Upper lobe of left lung (tissue), 6 donors: ENCODE measurements at regions not wholly inside any gene's neighbourhood (a gene's known extent, or its start where the extent isn't known, plus 50 kb on each side); places are given as distances from the start of the nearest gene placed in this dataset.
A peak's percentile ranks its signal among the peaks of the same experiment; 100 is the strongest.
"Not testable (repeated sequence)": the region's sequence is repeated elsewhere in the genome, so short reads cannot be mapped to it uniquely, and the experiment has no call there.

ENCODE experiments used
- ATAC-seq, 2 donors: fragments of 200-7000 bp; cut with Tn5 transposase; one replicate each; pipeline ENCODE4 v1.9.1; 2022; ENCODE audit warnings: mild to moderate bottlenecking in 2 of 2, moderate library complexity in 2 of 2; ENCODE audit not compliant: low FRiP score in 2 of 2
- DNase-seq, 2 donors: peaks; one replicate each; pipeline ENCODE4 v3.0.0-alpha.2; 2019 to 2020
- H3K27ac ChIP-seq, 4 donors: fragments of 200-600 bp; sonication (generic); one replicate each; pipeline ENCODE4 v1.5.1; 2016 to 2019
- H3K27me3 ChIP-seq, 4 donors: fragments of 200-600 bp; sonication (generic); one replicate each; pipeline ENCODE4 v1.5.1; 2017 to 2019
- H3K36me3 ChIP-seq, 4 donors: fragments of 200-600 bp; sonication (generic); one replicate each; pipeline ENCODE4 v1.5.1; 2016 to 2019
- H3K4me1 ChIP-seq, 4 donors: fragments of 200-600 bp; sonication (generic); one replicate each; pipeline ENCODE4 v1.5.1; 2018 to 2019
- H3K4me3 ChIP-seq, 4 donors: fragments of 200-600 bp; sonication (generic); one replicate each; pipeline ENCODE4 v1.5.1; 2017 to 2019; ENCODE audit warnings: mild to moderate bottlenecking in 2 of 4, moderate library complexity in 1 of 4
- H3K9me3 ChIP-seq, 4 donors: fragments of 200-600 bp; sonication (generic); one replicate each; pipeline ENCODE4 v1.5.1; 2018 to 2019
- EP300 ChIP-seq, 4 donors: sonication (generic); formaldehyde crosslinking; IDR thresholded peaks; one replicate each; pipeline ENCODE4 v1.5.1; 2017; ENCODE audit warnings: antibody characterized with exemption in 4 of 4, control low read depth in 2 of 4
- POLR2A ChIP-seq, 4 donors: fragments of 450-650 bp; IDR thresholded peaks; one replicate each; pipeline ENCODE4 v1.5.1; 2016 to 2017; ENCODE audit warnings: antibody characterized with exemption in 4 of 4, mild to moderate bottlenecking in 2 of 4
- POLR2AphosphoS5 ChIP-seq, 2 donors: sonication (generic); formaldehyde crosslinking; IDR thresholded peaks; one replicate each; pipeline ENCODE4 v1.5.1; 2017; ENCODE audit warnings: antibody characterized with exemption in 2 of 2
- WGBS, 2 donors: methylation state at CpG; one replicate each; pipeline ENCODE4 v1.1.5; 2017 to 2018; 5-methylcytosine and 5-hydroxymethylcytosine counted together
- TF ChIP-seq, protein P1 (sequence below), 6 experiments: fragments of 450-650 bp in 4 of 6; fragments of 200-600 bp in 2 of 6; sonication (generic) in 2 of 6; IDR thresholded peaks; one replicate each; pipeline ENCODE4 v1.5.1; 2016 to 2019; ENCODE audit warnings: antibody characterized with exemption in 6 of 6
- donor health status: DM: no; HTN: no; CAD: no; lungs with moderate emphysema.
- donor health status: DM: no; HTN: yes; CAD: no; lungs with severe emphysema.

DNA sequence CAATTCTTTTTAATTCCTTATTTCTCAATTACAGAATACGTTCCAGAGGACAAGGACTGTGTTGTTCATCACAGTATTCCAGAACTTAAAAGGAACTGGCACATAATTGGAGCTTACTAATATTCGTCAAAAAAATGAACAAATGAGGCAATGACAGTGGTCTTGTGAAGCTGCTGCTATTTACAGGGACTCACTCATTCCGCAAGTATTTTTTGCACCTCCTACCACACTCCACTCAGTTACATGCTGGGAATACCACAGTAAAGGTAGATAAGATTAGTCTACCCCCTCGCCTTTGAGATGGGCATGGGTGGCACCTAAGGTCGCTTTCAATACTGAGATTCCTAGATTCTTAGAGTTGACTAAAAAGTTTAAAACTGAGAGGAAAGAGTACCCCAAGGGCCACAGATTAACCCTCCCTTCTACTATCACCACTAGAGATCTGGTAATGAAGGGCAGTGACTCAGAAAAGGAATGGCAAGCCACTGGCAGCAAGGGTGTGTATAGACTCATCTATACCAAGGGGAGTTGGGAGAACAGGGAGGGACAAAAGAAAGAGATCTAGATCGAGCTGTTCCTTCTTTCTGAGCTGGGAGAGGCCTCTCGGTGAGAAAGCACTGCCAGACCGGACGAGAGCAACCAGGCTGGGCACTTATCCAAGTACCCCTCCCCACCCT lies 85.0 kb downstream of the RPL27A start:
- Histone ChIP-seq H3K4me1 (peaks cover 13 to 45% (median 22%) of the 10 kb centered on the region in 4 donors), H3K27me3 (no peaks in the 10 kb centered on the region), H3K36me3 (no peaks in the 10 kb centered on the region), H3K27ac (peak overlapping the region; percentile 23 to 53 (median 30)), H3K9me3 (no peaks in the 10 kb centered on the region), H3K4me3 (no peak overlapping the region)
- no peak for ATAC-seq
- TF ChIP-seq POLR2AphosphoS5 (IDR thresholded peaks at IDR 0.05) (no peak), EP300 (IDR thresholded peaks at IDR 0.05) (no peak), POLR2A (IDR thresholded peaks at IDR 0.05) (no peak)
- TF ChIP-seq, protein P1, sequence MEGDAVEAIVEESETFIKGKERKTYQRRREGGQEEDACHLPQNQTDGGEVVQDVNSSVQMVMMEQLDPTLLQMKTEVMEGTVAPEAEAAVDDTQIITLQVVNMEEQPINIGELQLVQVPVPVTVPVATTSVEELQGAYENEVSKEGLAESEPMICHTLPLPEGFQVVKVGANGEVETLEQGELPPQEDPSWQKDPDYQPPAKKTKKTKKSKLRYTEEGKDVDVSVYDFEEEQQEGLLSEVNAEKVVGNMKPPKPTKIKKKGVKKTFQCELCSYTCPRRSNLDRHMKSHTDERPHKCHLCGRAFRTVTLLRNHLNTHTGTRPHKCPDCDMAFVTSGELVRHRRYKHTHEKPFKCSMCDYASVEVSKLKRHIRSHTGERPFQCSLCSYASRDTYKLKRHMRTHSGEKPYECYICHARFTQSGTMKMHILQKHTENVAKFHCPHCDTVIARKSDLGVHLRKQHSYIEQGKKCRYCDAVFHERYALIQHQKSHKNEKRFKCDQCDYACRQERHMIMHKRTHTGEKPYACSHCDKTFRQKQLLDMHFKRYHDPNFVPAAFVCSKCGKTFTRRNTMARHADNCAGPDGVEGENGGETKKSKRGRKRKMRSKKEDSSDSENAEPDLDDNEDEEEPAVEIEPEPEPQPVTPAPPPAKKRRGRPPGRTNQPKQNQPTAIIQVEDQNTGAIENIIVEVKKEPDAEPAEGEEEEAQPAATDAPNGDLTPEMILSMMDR (IDR thresholded peaks at IDR 0.05) = no peak
- no peak for DNase-seq
- WGBS, 2 donors = 74 to 81% methylated on average over 9 of the region's 9 CpGs

DNA sequence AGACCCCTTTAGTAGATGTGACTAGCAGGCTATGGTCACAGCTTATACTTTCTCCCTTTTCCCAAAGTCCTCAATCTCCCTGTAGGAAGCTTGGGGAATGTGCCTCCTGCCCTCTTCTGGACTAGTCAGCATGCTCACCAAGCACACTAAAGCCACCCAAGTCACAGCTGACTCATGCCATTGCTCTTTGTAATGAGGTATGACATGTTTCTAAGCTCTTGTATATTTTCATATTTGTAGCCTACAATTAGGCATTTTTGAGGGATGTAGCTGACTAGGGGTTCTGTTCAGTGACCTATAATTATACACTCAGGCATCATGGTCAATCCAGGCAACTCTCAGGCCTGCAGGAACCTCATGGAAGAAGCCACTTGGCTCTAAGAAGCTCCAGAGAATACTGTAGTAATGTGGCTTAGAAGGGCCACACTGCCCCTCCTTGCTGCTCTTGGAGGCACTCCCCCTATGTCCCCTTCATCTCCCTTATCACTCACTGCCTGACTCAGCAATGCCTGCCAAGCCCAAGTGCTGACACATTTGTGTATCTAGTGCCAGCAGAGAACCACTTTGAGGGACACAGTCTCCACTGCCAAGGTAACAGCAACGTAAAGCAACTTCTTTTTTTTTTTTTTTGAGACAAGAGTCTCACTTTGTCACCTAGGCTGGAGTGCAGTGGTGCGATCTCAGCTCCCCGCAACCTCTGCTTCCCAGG lies 86.2 kb downstream of the RPL27A start:
- H3K4me3 ChIP-seq = no peak overlapping the region
- no peaks in the 10 kb centered on the region for H3K27me3 ChIP-seq
- DNase-seq = peak in 1 of 2 donors; percentile 61
- WGBS, 2 donors = 66 to 88% methylated on average over 3 of the region's 3 CpGs
- peak overlapping the region; percentile 23 to 53 (median 30) for H3K27ac ChIP-seq
- H3K9me3 ChIP-seq = no peaks in the 10 kb centered on the region
- H3K36me3 ChIP-seq = no peaks in the 10 kb centered on the region
- H3K4me1 ChIP-seq = peaks cover 13 to 45% (median 23%) of the 10 kb centered on the region in 4 donors
- ATAC-seq = peak; percentile 34 to 39
- no peak for TF ChIP-seq POLR2A (IDR thresholded peaks at IDR 0.05)
- peak in 1 of 2 donors; percentile 26 for TF ChIP-seq POLR2AphosphoS5 (IDR thresholded peaks at IDR 0.05)
- TF ChIP-seq EP300 (IDR thresholded peaks at IDR 0.05) = peak in 1 of 4 donors; percentile 47
- TF ChIP-seq, protein P1 (IDR thresholded peaks at IDR 0.05) = peak in 1 of 6 experiments; percentile 20

DNA sequence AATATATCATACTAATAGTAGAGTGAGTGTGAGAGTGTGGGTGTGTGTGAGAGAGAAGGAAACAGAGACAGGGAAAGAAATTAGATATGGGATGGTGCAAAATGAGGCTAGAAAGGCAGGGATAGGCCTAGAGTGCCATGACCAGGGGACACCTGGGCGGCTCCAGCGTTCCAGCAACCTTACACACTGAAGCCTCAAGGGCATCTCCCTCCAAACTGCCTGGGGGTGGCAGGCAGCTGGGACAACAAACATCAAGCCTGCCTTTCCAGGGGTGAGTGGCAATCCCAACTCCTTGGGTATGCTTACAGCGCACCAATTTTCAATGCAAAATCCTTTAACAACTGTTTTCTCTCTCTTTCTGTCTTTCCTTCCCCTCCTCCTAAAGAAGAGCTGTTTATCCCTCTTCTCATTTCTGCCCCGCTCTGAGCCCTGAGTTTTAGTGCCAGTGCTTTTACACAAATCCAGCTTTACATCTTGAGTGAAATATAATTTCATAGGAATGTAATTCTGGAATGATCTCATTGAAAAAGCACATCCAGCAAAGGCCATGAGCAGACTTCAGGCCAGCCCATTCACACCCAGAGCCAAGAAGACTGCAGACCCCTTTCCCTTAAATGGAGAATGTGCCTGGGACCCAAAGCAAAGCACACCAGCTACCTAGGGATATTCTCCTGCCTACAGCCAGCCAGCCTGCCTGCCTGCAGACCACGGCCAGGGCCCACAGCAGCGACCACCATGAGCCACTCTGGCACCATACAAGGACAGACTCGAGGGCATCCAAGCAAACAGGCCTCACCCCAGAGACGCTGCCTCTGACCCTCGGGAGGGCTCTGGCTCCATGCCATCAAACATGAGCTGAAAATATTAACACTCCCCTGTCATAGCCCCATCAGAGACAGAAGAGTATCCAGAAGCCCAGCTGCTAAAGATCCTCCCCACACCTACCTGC lies 90.3 kb downstream of the RPL27A start:
- WGBS, 2 donors = 85 to 87% methylated on average over 4 to 9 of the region's 9 CpGs
- Histone ChIP-seq H3K9me3 (no peaks in the 10 kb centered on the region), H3K4me1 (peaks cover 21 to 48% (median 35%) of the 10 kb centered on the region in 4 donors), H3K4me3 (no peak overlapping the region), H3K36me3 (no peaks in the 10 kb centered on the region), H3K27me3 (no peaks in the 10 kb centered on the region), H3K27ac (peak overlapping the region in 2 of 4 donors; percentile 22 to 51)
- DNase-seq (peak in 1 of 2 donors; percentile 44), ATAC-seq (no peak)
- no peak for TF ChIP-seq EP300 (IDR thresholded peaks at IDR 0.05)
- TF ChIP-seq POLR2AphosphoS5 (IDR thresholded peaks at IDR 0.05) = no peak
- TF ChIP-seq, protein P1 (IDR thresholded peaks at IDR 0.05) = no peak
- TF ChIP-seq POLR2A (IDR thresholded peaks at IDR 0.05) = no peak

DNA sequence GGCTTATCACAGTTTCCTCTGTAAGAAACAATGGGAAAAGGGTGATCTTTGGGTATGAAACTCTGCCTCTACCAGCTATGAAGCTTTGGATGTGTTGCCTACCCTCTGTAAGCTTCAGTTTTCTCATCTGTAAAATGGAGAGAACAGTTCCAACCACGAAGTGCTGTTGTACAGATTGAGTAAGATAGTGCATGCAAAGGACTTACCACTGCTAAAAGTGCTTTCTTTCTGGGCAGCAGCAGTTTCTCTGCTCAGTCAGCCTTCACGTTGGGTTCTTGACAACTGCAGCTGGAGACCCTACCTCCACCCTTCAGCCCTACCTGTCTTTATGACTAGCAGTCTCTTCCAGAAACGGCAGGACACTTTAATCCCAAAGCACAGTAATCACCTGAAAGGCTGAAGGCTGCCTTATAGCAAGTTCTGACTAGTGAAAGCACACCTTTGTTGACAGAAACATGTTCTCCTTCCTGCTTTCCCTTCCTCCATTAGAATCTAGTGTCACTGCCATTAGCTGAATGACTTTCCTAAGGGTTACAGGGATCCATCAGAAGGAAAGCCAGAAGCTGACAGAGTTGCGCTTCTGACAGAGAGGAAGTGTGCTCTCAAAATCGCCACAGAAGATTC lies 91.4 kb downstream of the RPL27A start:
- DNase-seq = no peak
- 53 to 71% methylated on average over 5 of the region's 5 CpGs for WGBS, 2 donors
- Histone ChIP-seq H3K4me3 (no peak overlapping the region), H3K36me3 (no peaks in the 10 kb centered on the region), H3K27me3 (no peaks in the 10 kb centered on the region), H3K27ac (peak overlapping the region in 3 of 4 donors; percentile 31 to 74 (median 51)), H3K4me1 (peaks cover 19 to 46% (median 30%) of the 10 kb centered on the region in 4 donors), H3K9me3 (no peaks in the 10 kb centered on the region)
- no peak for ATAC-seq
- TF ChIP-seq, protein P1 (IDR thresholded peaks at IDR 0.05) = no peak
- TF ChIP-seq POLR2AphosphoS5 (IDR thresholded peaks at IDR 0.05) = no peak
- no peak for TF ChIP-seq EP300 (IDR thresholded peaks at IDR 0.05)
- no peak for TF ChIP-seq POLR2A (IDR thresholded peaks at IDR 0.05)

DNA sequence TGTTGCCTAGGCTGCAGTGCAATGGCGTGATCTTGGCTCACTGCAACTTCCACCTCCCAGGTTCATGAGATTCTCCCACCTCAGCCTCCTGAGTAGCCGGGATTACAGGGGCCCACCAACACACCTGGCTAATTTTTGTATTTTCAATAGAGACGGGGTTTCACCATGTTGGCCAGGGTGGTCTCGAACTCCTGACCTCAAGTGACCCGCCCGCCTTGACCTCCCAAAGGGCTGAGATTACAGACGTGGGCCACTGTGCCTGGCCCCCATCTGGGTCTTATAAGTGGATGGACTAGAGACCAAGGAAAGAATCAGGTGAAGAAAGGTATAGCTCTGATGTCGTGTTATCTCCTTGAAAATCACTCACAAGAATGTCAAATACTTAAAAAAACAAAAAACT lies 92.3 kb downstream of the RPL27A start:
- not testable (repeated sequence) for ATAC-seq, DNase-seq
- peaks cover 18 to 39% (median 29%) of the 10 kb centered on the region in 4 donors for H3K4me1 ChIP-seq

More for the DNA sequence above, 92.3 kb downstream of the RPL27A start:
- H3K4me3 ChIP-seq, H3K9me3 ChIP-seq, H3K36me3 ChIP-seq, H3K27me3 ChIP-seq: not testable (repeated sequence)
- WGBS, 2 donors = 86 to 89% methylated on average over 8 of the region's 8 CpGs
- peak overlapping the region in 2 of 4 donors; percentile 51 to 74 for H3K27ac ChIP-seq
